ENCODE measurements at regions not wholly inside any gene's neighbourhood (a gene's known extent, or its start where the extent isn't known, plus 50 kb on each side); places are given as distances from the start of the nearest gene placed in this dataset.

GRCh38 chr2:37838541-37839167 lies 86.4 kb upstream of the RMDN2 start:
- no peak for ATAC-seq (ENCODE audit: insufficient read depth, low read depth)
- H3K36me3 ChIP-seq (ENCODE audit: insufficient read depth, low read length) = no peaks in the 10 kb centered on the region

GRCh38 chr2:37839991-37840390 lies 85.1 kb upstream of the RMDN2 start:
- no peak overlapping the region for H3K4me2 ChIP-seq (ENCODE audit: insufficient read depth, low read length)
- H3K36me3 ChIP-seq (ENCODE audit: insufficient read depth, low read length) = no peaks in the 10 kb centered on the region
- no peaks in the 10 kb centered on the region for H4K20me1 ChIP-seq (ENCODE audit: insufficient read depth, low read length)
- TF ChIP-seq CTCF (IDR thresholded peaks at IDR 0.05; ENCODE audit: borderline replicate concordance, extremely low read depth, low read length, poor library complexity, severe bottlenecking) (no peak), EZH2 (IDR thresholded peaks at IDR 0.05; ENCODE audit: borderline replicate concordance, low read depth, low read length, severe bottlenecking) (no peak)
- DNase-seq = no peak
- H2AFZ ChIP-seq (ENCODE audit: low read depth, low read length) = no peak overlapping the region
- no peak for ATAC-seq (ENCODE audit: insufficient read depth, low read depth)
- H3K4me3 ChIP-seq (ENCODE audit: low read depth in 1 of 2, low read length in 2 of 2) = no peak overlapping the region
- no peak overlapping the region for H3K9ac ChIP-seq (ENCODE audit: low read depth, low read length)
- no peaks in the 10 kb centered on the region for H3K9me3 ChIP-seq (ENCODE audit: insufficient read depth, low read length, severe bottlenecking)
- H3K4me1 ChIP-seq (ENCODE audit: insufficient read depth, low read length) = no peaks in the 10 kb centered on the region
- no peaks in the 10 kb centered on the region for H3K79me2 ChIP-seq (ENCODE audit: insufficient read depth, low read length)
- H3K27me3 ChIP-seq (ENCODE audit: insufficient read depth, low read length, poor library complexity) = peaks cover 5% of the 10 kb centered on the region
- H3K27ac ChIP-seq (ENCODE audit: low read length) = no peak overlapping the region

More at GRCh38 chr2:37838541-37839167, 86.4 kb upstream of the RMDN2 start:
- TF ChIP-seq CTCF (IDR thresholded peaks at IDR 0.05; ENCODE audit: borderline replicate concordance, extremely low read depth, low read length, poor library complexity, severe bottlenecking) (no peak), EZH2 (IDR thresholded peaks at IDR 0.05; ENCODE audit: borderline replicate concordance, low read depth, low read length, severe bottlenecking) (no peak)
- no peak for DNase-seq
- Histone ChIP-seq H3K27me3 (ENCODE audit: insufficient read depth, low read length, poor library complexity) (peaks cover 3% of the 10 kb centered on the region), H3K9me3 (ENCODE audit: insufficient read depth, low read length, severe bottlenecking) (no peaks in the 10 kb centered on the region), H3K4me1 (ENCODE audit: insufficient read depth, low read length) (no peaks in the 10 kb centered on the region), H3K79me2 (ENCODE audit: insufficient read depth, low read length) (no peaks in the 10 kb centered on the region), H3K27ac (ENCODE audit: low read length) (no peak overlapping the region), H2AFZ (ENCODE audit: low read depth, low read length) (no peak overlapping the region), H4K20me1 (ENCODE audit: insufficient read depth, low read length) (no peaks in the 10 kb centered on the region), H3K4me2 (ENCODE audit: insufficient read depth, low read length) (no peak overlapping the region), H3K4me3 (ENCODE audit: low read depth in 1 of 2, low read length in 2 of 2) (no peak overlapping the region), H3K9ac (ENCODE audit: low read depth, low read length) (no peak overlapping the region)

GRCh38 chr2:37842732-37843440 lies 82.2 kb upstream of the RMDN2 start:
- Histone ChIP-seq H4K20me1 (ENCODE audit: insufficient read depth, low read length) (no peaks in the 10 kb centered on the region), H3K4me3 (ENCODE audit: low read depth in 1 of 2, low read length in 2 of 2) (no peak overlapping the region), H3K27ac (ENCODE audit: low read length) (no peak overlapping the region), H2AFZ (ENCODE audit: low read depth, low read length) (no peak overlapping the region), H3K27me3 (ENCODE audit: insufficient read depth, low read length, poor library complexity) (peaks cover 5% of the 10 kb centered on the region), H3K9me3 (ENCODE audit: insufficient read depth, low read length, severe bottlenecking) (no peaks in the 10 kb centered on the region), H3K9ac (ENCODE audit: low read depth, low read length) (no peak overlapping the region), H3K36me3 (ENCODE audit: insufficient read depth, low read length) (no peaks in the 10 kb centered on the region), H3K79me2 (ENCODE audit: insufficient read depth, low read length) (no peaks in the 10 kb centered on the region), H3K4me1 (ENCODE audit: insufficient read depth, low read length) (no peaks in the 10 kb centered on the region), H3K4me2 (ENCODE audit: insufficient read depth, low read length) (no peak overlapping the region)
- ATAC-seq (ENCODE audit: insufficient read depth, low read depth) (no peak), DNase-seq (no peak)
- TF ChIP-seq EZH2 (IDR thresholded peaks at IDR 0.05; ENCODE audit: borderline replicate concordance, low read depth, low read length, severe bottlenecking) (no peak), CTCF (IDR thresholded peaks at IDR 0.05; ENCODE audit: borderline replicate concordance, extremely low read depth, low read length, poor library complexity, severe bottlenecking) (no peak)

All from DND-41 (cell line).